Fibroblast of skin of left biceps (primary cell): ENCODE measurements at regions not wholly inside any gene's neighbourhood (a gene's known extent, or its start where the extent isn't known, plus 50 kb on each side); places are given as distances from the start of the nearest gene placed in this dataset.

Experiments used
- DNase-seq, 2 experiments: peaks; one replicate each; pipeline ENCODE4 v3.0.0-alpha.2; 2013; ENCODE audit warnings: low read depth in 2 of 2

- DNase-seq = no peak
Measured at GRCh38 chr11:107221748-107222285, 203.5 kb upstream of the GUCY1A2 start.

GRCh38 chr11:107218123-107219013 is 200.1 kb upstream of the GUCY1A2 start:
- no peak for DNase-seq

- no peak for DNase-seq
Measured at GRCh38 chr11:107217444-107217843, 199.2 kb upstream of the GUCY1A2 start.

GRCh38 chr11:107215010-107215409 is 196.7 kb upstream of the GUCY1A2 start:
- no peak for DNase-seq

- no peak for DNase-seq
Measured at GRCh38 chr11:107203656-107204055, 185.4 kb upstream of the GUCY1A2 start.

GRCh38 chr11:107202241-107202640 is 184.0 kb upstream of the GUCY1A2 start:
- no peak for DNase-seq

GRCh38 chr11:107198490-107199007 is 180.3 kb upstream of the GUCY1A2 start:
- DNase-seq = no peak

- no peak for DNase-seq
Measured at GRCh38 chr11:107197932-107198331, 179.7 kb upstream of the GUCY1A2 start.

- no peak for DNase-seq
Measured at GRCh38 chr11:107196732-107197131, 178.5 kb upstream of the GUCY1A2 start.

GRCh38 chr11:107184986-107185385 is 166.7 kb upstream of the GUCY1A2 start:
- no peak for DNase-seq

GRCh38 chr11:107183953-107184352 is 165.7 kb upstream of the GUCY1A2 start:
- DNase-seq = no peak

- no peak for DNase-seq
Measured at GRCh38 chr11:107182978-107183377, 164.7 kb upstream of the GUCY1A2 start.

GRCh38 chr11:107180236-107180635 is 162.0 kb upstream of the GUCY1A2 start:
- no peak for DNase-seq

- no peak for DNase-seq
Measured at GRCh38 chr11:107179829-107180228, 161.6 kb upstream of the GUCY1A2 start.

- no peak for DNase-seq
Measured at GRCh38 chr11:107177106-107177477, 158.8 kb upstream of the GUCY1A2 start.

- no peak for DNase-seq
Measured at GRCh38 chr11:107176148-107177105, 158.2 kb upstream of the GUCY1A2 start.

- no peak for DNase-seq
Measured at GRCh38 chr11:107174856-107175255, 156.6 kb upstream of the GUCY1A2 start.

GRCh38 chr11:107172996-107173395 is 154.7 kb upstream of the GUCY1A2 start:
- DNase-seq = no peak

GRCh38 chr11:107157809-107158187 is 139.5 kb upstream of the GUCY1A2 start:
- no peak for DNase-seq

- DNase-seq = no peak
Measured at GRCh38 chr11:107157146-107157808, 139.0 kb upstream of the GUCY1A2 start.

- DNase-seq = no peak
Measured at GRCh38 chr11:107151579-107151978, 133.3 kb upstream of the GUCY1A2 start.

- DNase-seq = no peak
Measured at GRCh38 chr11:107151158-107151557, 132.9 kb upstream of the GUCY1A2 start.
